ENCODE measurements at regions not wholly inside any gene's neighbourhood (a gene's known extent, or its start where the extent isn't known, plus 50 kb on each side); places are given as distances from the start of the nearest gene placed in this dataset.

- H3K9me3 ChIP-seq (ENCODE audit: low read length): no peaks in the 10 kb centered on the region
- peaks cover 31% of the 10 kb centered on the region for H3K27me3 ChIP-seq (ENCODE audit: insufficient read depth, low read length)
- no peaks in the 10 kb centered on the region for H3K36me3 ChIP-seq (ENCODE audit: insufficient read depth, low read length)
- H3K4me3 ChIP-seq (ENCODE audit: low read length): no peak overlapping the region
- H3K4me1 ChIP-seq (ENCODE audit: insufficient read depth, low read length): peaks cover 8% of the 10 kb centered on the region
- H2AFZ ChIP-seq (ENCODE audit: low read depth, low read length): no peak overlapping the region
Measured at GRCh38 chr22:49624421-49625177, 203.1 kb downstream of the BRD1 start.

DNA sequence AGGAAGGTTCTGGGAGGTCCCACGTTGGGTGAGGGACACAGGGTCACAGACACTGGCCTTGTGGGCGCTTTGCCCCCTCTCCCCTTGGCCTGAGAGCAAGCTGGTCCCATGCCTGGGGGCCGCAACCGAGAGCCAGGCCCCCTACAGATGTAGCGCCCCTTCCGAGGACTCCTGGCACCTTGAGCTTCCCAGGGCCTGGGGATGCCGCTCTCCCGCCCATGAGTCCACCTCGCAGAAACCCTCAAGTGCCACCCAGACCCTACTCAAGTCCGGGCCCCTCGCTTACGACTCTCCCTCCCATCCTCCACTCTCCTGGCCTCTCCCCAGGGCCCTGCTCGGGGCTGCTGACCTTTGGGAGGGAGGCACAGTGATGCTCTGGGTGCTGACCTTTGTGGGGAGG lies 204.0 kb downstream of the BRD1 start:
- H2AFZ ChIP-seq (ENCODE audit: low read depth, low read length): no peak overlapping the region
- peaks cover 6% of the 10 kb centered on the region for H3K4me1 ChIP-seq (ENCODE audit: insufficient read depth, low read length)
- H3K27me3 ChIP-seq (ENCODE audit: insufficient read depth, low read length): peaks cover 31% of the 10 kb centered on the region
- H3K9me3 ChIP-seq (ENCODE audit: low read length): no peaks in the 10 kb centered on the region
- H3K36me3 ChIP-seq (ENCODE audit: insufficient read depth, low read length): no peaks in the 10 kb centered on the region
- H3K4me3 ChIP-seq (ENCODE audit: low read length): no peak overlapping the region

DNA sequence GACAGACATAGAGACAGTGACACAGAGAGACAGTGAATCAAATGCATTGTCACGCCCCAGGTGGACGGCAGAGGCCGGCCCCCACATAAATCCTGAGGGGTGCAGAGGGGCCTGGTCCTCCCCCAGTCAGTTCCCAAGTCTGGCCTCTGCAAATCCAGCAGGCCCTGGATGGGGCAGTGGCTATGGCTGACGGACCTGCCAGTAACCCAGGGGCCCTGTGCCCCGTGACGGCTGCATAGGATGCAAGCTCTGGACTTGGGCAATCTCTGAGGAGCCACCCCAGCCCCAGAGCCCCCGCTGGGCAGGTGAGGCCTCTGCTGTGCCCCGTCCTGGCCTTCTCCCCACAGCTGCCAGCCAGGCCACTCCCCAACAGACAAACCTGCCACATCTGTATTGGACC lies 204.5 kb downstream of the BRD1 start:
- Histone ChIP-seq H3K4me3 (ENCODE audit: low read length) (no peak overlapping the region), H3K4me1 (ENCODE audit: insufficient read depth, low read length) (peaks cover under 1% of the 10 kb centered on the region), H2AFZ (ENCODE audit: low read depth, low read length) (no peak overlapping the region), H3K9me3 (ENCODE audit: low read length) (no peaks in the 10 kb centered on the region), H3K36me3 (ENCODE audit: insufficient read depth, low read length) (no peaks in the 10 kb centered on the region), H3K27me3 (ENCODE audit: insufficient read depth, low read length) (peaks cover 31% of the 10 kb centered on the region)

- Histone ChIP-seq H3K4me1 (ENCODE audit: insufficient read depth, low read length) (no peaks in the 10 kb centered on the region), H3K9me3 (ENCODE audit: low read length) (no peaks in the 10 kb centered on the region), H3K4me3 (ENCODE audit: low read length) (no peak overlapping the region), H2AFZ (ENCODE audit: low read depth, low read length) (no peak overlapping the region), H3K27me3 (ENCODE audit: insufficient read depth, low read length) (peaks cover 31% of the 10 kb centered on the region), H3K36me3 (ENCODE audit: insufficient read depth, low read length) (no peaks in the 10 kb centered on the region)
Measured at GRCh38 chr22:49622241-49623105, 205.2 kb downstream of the BRD1 start.

GRCh38 chr22:49621601-49622210 lies 206.0 kb downstream of the BRD1 start:
- Histone ChIP-seq H3K4me1 (ENCODE audit: insufficient read depth, low read length) (no peaks in the 10 kb centered on the region), H3K9me3 (ENCODE audit: low read length) (no peaks in the 10 kb centered on the region), H3K27me3 (ENCODE audit: insufficient read depth, low read length) (peaks cover 31% of the 10 kb centered on the region), H3K36me3 (ENCODE audit: insufficient read depth, low read length) (no peaks in the 10 kb centered on the region), H2AFZ (ENCODE audit: low read depth, low read length) (no peak overlapping the region), H3K4me3 (ENCODE audit: low read length) (no peak overlapping the region)

GRCh38 chr22:49620666-49621065 lies 207.0 kb downstream of the BRD1 start:
- Histone ChIP-seq H2AFZ (ENCODE audit: low read depth, low read length) (no peak overlapping the region), H3K4me1 (ENCODE audit: insufficient read depth, low read length) (no peaks in the 10 kb centered on the region), H3K27me3 (ENCODE audit: insufficient read depth, low read length) (peaks cover 31% of the 10 kb centered on the region), H3K4me3 (ENCODE audit: low read length) (no peak overlapping the region), H3K9me3 (ENCODE audit: low read length) (no peaks in the 10 kb centered on the region), H3K36me3 (ENCODE audit: insufficient read depth, low read length) (no peaks in the 10 kb centered on the region)

- no peaks in the 10 kb centered on the region for H3K36me3 ChIP-seq (ENCODE audit: insufficient read depth, low read length)
- H3K9me3 ChIP-seq (ENCODE audit: low read length): no peaks in the 10 kb centered on the region
- no peak overlapping the region for H2AFZ ChIP-seq (ENCODE audit: low read depth, low read length)
- peaks cover 32% of the 10 kb centered on the region for H3K27me3 ChIP-seq (ENCODE audit: insufficient read depth, low read length)
- H3K4me3 ChIP-seq (ENCODE audit: low read length): no peak overlapping the region
- no peaks in the 10 kb centered on the region for H3K4me1 ChIP-seq (ENCODE audit: insufficient read depth, low read length)
Measured at GRCh38 chr22:49620003-49620556, 207.6 kb downstream of the BRD1 start.

GRCh38 chr22:49619301-49619700 lies 208.4 kb downstream of the BRD1 start:
- H3K9me3 ChIP-seq (ENCODE audit: low read length): no peaks in the 10 kb centered on the region
- H3K27me3 ChIP-seq (ENCODE audit: insufficient read depth, low read length): peaks cover 33% of the 10 kb centered on the region
- H3K4me3 ChIP-seq (ENCODE audit: low read length): no peak overlapping the region
- no peaks in the 10 kb centered on the region for H3K36me3 ChIP-seq (ENCODE audit: insufficient read depth, low read length)
- H2AFZ ChIP-seq (ENCODE audit: low read depth, low read length): no peak overlapping the region
- no peaks in the 10 kb centered on the region for H3K4me1 ChIP-seq (ENCODE audit: insufficient read depth, low read length)

DNA sequence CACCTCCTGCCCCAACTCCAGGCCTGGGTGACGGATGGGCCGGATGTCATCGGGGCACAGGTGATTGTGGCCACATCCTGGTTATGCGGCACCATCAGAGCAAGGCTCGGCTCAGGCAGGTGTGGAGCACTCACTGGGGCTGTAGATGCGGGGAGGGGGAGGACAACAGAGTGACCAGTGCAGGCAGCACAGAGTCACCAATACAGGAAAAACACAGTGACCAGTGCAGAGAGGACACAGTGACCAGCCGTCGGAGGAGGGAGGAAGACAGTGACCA lies 209.1 kb downstream of the BRD1 start:
- Histone ChIP-seq H2AFZ (ENCODE audit: low read depth, low read length) (no peak overlapping the region), H3K4me1 (ENCODE audit: insufficient read depth, low read length) (no peaks in the 10 kb centered on the region), H3K27me3 (ENCODE audit: insufficient read depth, low read length) (peaks cover 38% of the 10 kb centered on the region), H3K4me3 (ENCODE audit: low read length) (no peak overlapping the region), H3K9me3 (ENCODE audit: low read length) (no peaks in the 10 kb centered on the region), H3K36me3 (ENCODE audit: insufficient read depth, low read length) (no peaks in the 10 kb centered on the region)

DNA sequence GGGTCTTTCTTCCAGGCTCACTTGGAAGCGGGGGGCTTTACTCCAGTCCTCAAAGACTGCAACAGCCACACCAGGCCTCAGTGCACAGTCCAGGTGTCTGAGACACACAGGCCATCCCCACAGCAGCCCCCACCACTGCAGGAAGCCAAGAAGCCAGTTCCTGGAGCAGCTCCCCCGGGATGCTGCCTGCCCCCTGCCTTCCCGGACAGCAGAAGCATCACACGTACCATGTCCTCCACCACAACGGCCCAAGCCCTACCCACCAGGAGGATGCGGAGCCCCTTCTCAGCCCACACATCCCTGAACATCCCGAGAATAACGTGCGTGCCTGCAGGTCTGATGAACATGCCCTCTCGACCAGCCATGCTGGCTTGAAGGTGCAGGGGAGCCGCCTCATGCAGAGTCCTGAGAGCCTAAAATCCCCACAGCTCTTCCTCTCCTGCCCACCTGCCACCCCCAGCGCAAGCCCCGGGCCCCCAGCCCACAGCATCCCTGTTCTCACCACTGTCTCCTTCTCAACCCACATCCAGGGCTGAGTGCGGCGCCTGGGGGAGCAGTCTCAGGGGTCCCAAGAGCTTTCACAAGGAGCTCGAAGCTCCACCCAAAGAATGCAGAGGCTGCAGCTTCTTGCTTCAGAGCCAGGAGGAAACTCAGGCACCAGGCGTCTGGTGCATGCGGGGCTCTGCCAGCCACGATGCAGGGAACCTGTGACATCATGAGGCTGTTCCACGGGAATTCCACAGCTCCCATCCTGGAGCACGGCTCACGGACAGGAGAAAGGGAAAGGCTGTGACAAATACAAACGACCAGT lies 209.6 kb downstream of the BRD1 start:
- Histone ChIP-seq H2AFZ (ENCODE audit: low read depth, low read length) (no peak overlapping the region), H3K4me1 (ENCODE audit: insufficient read depth, low read length) (no peaks in the 10 kb centered on the region), H3K4me3 (ENCODE audit: low read length) (no peak overlapping the region), H3K9me3 (ENCODE audit: low read length) (no peaks in the 10 kb centered on the region), H3K27me3 (ENCODE audit: insufficient read depth, low read length) (peaks cover 38% of the 10 kb centered on the region), H3K36me3 (ENCODE audit: insufficient read depth, low read length) (no peaks in the 10 kb centered on the region)

DNA sequence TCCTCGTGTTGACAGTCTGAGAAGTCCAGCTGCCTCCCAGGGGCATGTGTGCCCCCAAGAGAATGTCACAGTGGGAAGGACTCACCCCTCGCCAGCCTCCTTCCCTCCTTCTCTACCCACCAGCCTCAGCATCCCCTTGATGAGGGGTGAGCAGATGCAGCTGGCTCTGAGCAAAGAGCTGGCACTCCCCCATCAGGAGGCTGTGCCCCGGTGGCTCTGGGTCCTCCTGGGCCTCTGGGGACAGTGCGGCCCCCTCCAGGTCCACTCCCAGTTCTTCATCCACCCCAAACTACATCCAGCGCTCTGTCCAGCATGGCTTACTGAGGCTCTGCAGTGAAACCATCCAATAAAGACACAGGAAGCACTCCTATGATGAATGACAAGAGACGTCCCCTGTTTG lies 210.4 kb downstream of the BRD1 start:
- peaks cover 30% of the 10 kb centered on the region for H3K27me3 ChIP-seq (ENCODE audit: insufficient read depth, low read length)
- H3K36me3 ChIP-seq (ENCODE audit: insufficient read depth, low read length): no peaks in the 10 kb centered on the region
- no peaks in the 10 kb centered on the region for H3K4me1 ChIP-seq (ENCODE audit: insufficient read depth, low read length)
- H3K9me3 ChIP-seq (ENCODE audit: low read length): no peaks in the 10 kb centered on the region
- H2AFZ ChIP-seq (ENCODE audit: low read depth, low read length): no peak overlapping the region
- no peak overlapping the region for H3K4me3 ChIP-seq (ENCODE audit: low read length)

DNA sequence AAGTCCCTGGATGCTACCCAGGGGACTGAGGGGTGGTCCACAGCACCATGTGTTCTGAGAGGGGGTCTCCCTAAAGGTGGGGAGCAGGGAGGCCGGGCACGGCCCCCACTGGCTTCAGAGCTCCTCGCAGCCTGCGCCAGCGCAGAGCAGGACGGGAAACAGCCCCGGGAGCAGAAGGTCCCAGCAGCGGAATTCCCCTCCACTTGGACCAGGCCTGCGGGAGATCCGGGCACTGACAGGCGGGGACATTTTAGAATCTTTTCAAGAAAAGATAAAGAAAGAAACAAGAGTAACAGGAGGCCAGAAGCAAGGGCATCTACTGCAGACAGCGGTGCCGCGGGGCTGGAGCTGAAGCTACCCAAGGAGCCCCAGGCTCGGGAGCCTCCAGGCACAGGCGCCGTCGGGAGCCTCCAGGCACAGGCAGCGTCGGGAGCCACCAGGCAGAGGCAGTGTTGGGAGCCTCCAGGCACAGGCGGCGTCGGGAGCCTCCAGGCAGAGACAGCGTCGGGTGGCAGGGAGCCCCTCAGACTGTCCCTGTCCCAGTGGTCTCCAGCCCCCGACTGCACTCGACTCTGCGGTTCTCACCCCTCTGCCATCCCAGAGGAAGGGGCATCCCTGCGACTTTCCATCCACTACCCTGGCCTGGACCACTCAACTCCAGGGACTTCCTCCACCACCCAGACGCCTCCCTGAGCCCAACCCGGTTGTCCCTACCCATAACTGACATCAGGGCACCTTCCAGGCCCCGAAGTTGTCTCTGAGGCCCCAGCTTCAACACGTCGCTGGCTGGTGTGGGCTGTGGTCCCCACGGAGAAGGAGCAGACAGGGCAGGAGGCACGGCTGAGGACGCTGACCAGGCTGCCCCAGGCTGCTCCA lies 211.1 kb downstream of the BRD1 start:
- Histone ChIP-seq H3K27me3 (ENCODE audit: insufficient read depth, low read length) (peaks cover 23% of the 10 kb centered on the region), H3K9me3 (ENCODE audit: low read length) (no peaks in the 10 kb centered on the region), H3K4me3 (ENCODE audit: low read length) (no peak overlapping the region), H3K36me3 (ENCODE audit: insufficient read depth, low read length) (no peaks in the 10 kb centered on the region), H2AFZ (ENCODE audit: low read depth, low read length) (no peak overlapping the region), H3K4me1 (ENCODE audit: insufficient read depth, low read length) (no peaks in the 10 kb centered on the region)

Measured in neuron (in vitro differentiated cells).